IMR-90 (cell line): ENCODE measurements at regions not wholly inside any gene's neighbourhood (a gene's known extent, or its start where the extent isn't known, plus 50 kb on each side); places are given as distances from the start of the nearest gene placed in this dataset.

Experiments used
- ATAC-seq: fragments of 200-7000 bp; cut with Tn5 transposase; 2 replicates; pipeline ENCODE4 v1.9.1; 2020; ENCODE audit warnings: low read depth, mild to moderate bottlenecking, moderate library complexity
- BruUV-seq: library from RNA; stranded (reverse); fragments of 400-500 nt; replicated peaks from 2 replicates; lab custom pipeline; 2021; lab: Mats Ljungman, UMichigan
- CTCF ChIA-PET: fragments of 300-600 bp; formaldehyde crosslinking; extraction: SDS; loops from one replicate; lab custom pipeline; 2021; ENCODE audit warnings: antibody characterized with exemption; lab: Yijun Ruan, JAX
- POLR2A ChIA-PET: fragments of 300-600 bp; sonication (Branson Sonifier 250); formaldehyde crosslinking; loops from one replicate; lab custom pipeline; 2022; ENCODE audit warnings: antibody characterized with exemption; ENCODE audit not compliant: unreplicated experiment; lab: Charles Lee
- DNase-seq: peaks from one replicate; pipeline ENCODE4 v3.0.0; 2013
- H2AFZ ChIP-seq: replicated peaks from 2 replicates; pipeline ENCODE3; 2013; ENCODE audit warnings: low read length, mild to moderate bottlenecking; ENCODE audit not compliant: poor library complexity
- H2AK5ac ChIP-seq: 2 replicates; pipeline ENCODE4 v1.6.1; 2013; ENCODE audit warnings: low read depth, low read length, inconsistent platforms
- H2AK9ac ChIP-seq: replicated peaks from 2 replicates; pipeline ENCODE3; 2013; ENCODE audit warnings: mild to moderate bottlenecking, low read depth, low read length, moderate library complexity; ENCODE audit not compliant: poor library complexity
- H2BK120ac ChIP-seq: 2 replicates; pipeline ENCODE4 v1.6.1; 2013; ENCODE audit warnings: low read depth, low read length, inconsistent platforms
- H2BK15ac ChIP-seq: 3 replicates; pipeline ENCODE4 v1.6.1; 2013; ENCODE audit warnings: low read depth, low read length, inconsistent platforms
- H2BK20ac ChIP-seq: 2 replicates; pipeline ENCODE4 v1.6.1; 2013; ENCODE audit warnings: low read depth, mild to moderate bottlenecking, inconsistent platforms, low read length, moderate library complexity
- H2BK5ac ChIP-seq: 2 replicates; pipeline ENCODE4 v1.6.1; 2013; ENCODE audit warnings: mild to moderate bottlenecking, low read depth, low read length, inconsistent platforms; ENCODE audit not compliant: poor library complexity, severe bottlenecking
- H3K14ac ChIP-seq: replicated peaks from 2 replicates; pipeline ENCODE4 v1.6.1; 2013; ENCODE audit warnings: low read depth, low read length, inconsistent platforms
- H3K18ac ChIP-seq: 2 replicates; pipeline ENCODE4 v1.6.1; 2013; ENCODE audit warnings: low read depth, low read length, control low read depth
- H3K23ac ChIP-seq: 2 replicates; pipeline ENCODE4 v1.6.1; 2013; ENCODE audit warnings: low read depth, low read length, inconsistent platforms
- H3K27ac ChIP-seq: 2 replicates; pipeline ENCODE4 v1.5.1; 2013; ENCODE audit warnings: mild to moderate bottlenecking, control low read depth, low read length; ENCODE audit not compliant: insufficient read depth
- H3K27me3 ChIP-seq: 2 replicates; pipeline ENCODE4 v1.6.1; 2013; ENCODE audit warnings: low read length; ENCODE audit not compliant: control insufficient read depth, insufficient read depth
- H3K36me3 ChIP-seq: 2 replicates; pipeline ENCODE4 v1.6.1; 2013; ENCODE audit warnings: low read length, mixed read lengths; ENCODE audit not compliant: control insufficient read depth, insufficient read depth
- H3K4ac ChIP-seq: 2 replicates; pipeline ENCODE4 v1.6.1; 2013; ENCODE audit warnings: low read depth, low read length, inconsistent platforms
- H3K4me1 ChIP-seq: 2 replicates; pipeline ENCODE4 v1.6.1; 2013; ENCODE audit warnings: low read length, mixed read lengths; ENCODE audit not compliant: control insufficient read depth, insufficient read depth
- H3K4me2 ChIP-seq: 2 replicates; pipeline ENCODE4 v1.6.1; 2013; ENCODE audit warnings: low read depth, mild to moderate bottlenecking, control low read depth, low read length, moderate library complexity
- H3K4me3 ChIP-seq: 2 replicates; pipeline ENCODE4 v1.5.1; 2013; ENCODE audit warnings: low read depth, mild to moderate bottlenecking, control low read depth, low read length, moderate library complexity; ENCODE audit not compliant: insufficient read depth
- H3K56ac ChIP-seq: 2 replicates; pipeline ENCODE4 v1.6.1; 2013; ENCODE audit warnings: low read length, inconsistent platforms; ENCODE audit not compliant: insufficient read depth; ENCODE audit errors: extremely low read depth
- H3K79me1 ChIP-seq, 2 experiments: 2 replicates each; pipeline ENCODE4 v1.6.1; 2013; ENCODE audit warnings: low read length in 2 of 2, inconsistent platforms in 1 of 2, low read depth in 1 of 2
- H3K9ac ChIP-seq: 2 replicates; pipeline ENCODE4 v1.6.1; 2013; ENCODE audit warnings: low read depth, low read length, control low read depth
- H3K9me1 ChIP-seq: 2 replicates; pipeline ENCODE4 v1.6.1; 2013; ENCODE audit warnings: low read length, inconsistent platforms; ENCODE audit not compliant: insufficient read depth
- H3K9me3 ChIP-seq: 2 replicates; pipeline ENCODE4 v1.6.1; 2013; ENCODE audit warnings: low read length; ENCODE audit not compliant: control insufficient read depth, insufficient read depth
- H4K20me1 ChIP-seq: 2 replicates; pipeline ENCODE4 v1.6.1; 2013; ENCODE audit warnings: low read length, inconsistent platforms; ENCODE audit not compliant: insufficient read depth
- H4K5ac ChIP-seq: 2 replicates; pipeline ENCODE4 v1.6.1; 2013; ENCODE audit warnings: mild to moderate bottlenecking, low read depth, low read length, control low read depth
- H4K8ac ChIP-seq, 2 experiments: 2 replicates each; pipeline ENCODE4 v1.6.1; 2013; ENCODE audit warnings: low read depth in 2 of 2, low read length in 2 of 2, control low read depth in 1 of 2, inconsistent platforms in 1 of 2
- H4K91ac ChIP-seq: 2 replicates; pipeline ENCODE4 v1.6.1; 2013; ENCODE audit warnings: low read depth, low read length, inconsistent platforms; ENCODE audit not compliant: insufficient read depth
- BHLHE40 ChIP-seq: fragments of 150-350 bp; IDR thresholded peaks from 2 replicates; pipeline ENCODE4 v1.6.1; 2016; ENCODE audit warnings: mild to moderate bottlenecking, low read depth, low read length
- CTCF ChIP-seq: conservative IDR thresholded peaks from 2 replicates; pipeline ENCODE4 v1.5.1; 2012; ENCODE audit warnings: mild to moderate bottlenecking, low read depth, low read length, improper control_type of control experiment
- ELK1 ChIP-seq: fragments of 150-350 bp; IDR thresholded peaks from 2 replicates; pipeline ENCODE4 v1.6.1; 2016; ENCODE audit warnings: low read depth, mild to moderate bottlenecking, low read length, moderate library complexity, borderline replicate concordance
- MAZ ChIP-seq: IDR thresholded peaks from 2 replicates; pipeline ENCODE4 v1.6.1; 2012; ENCODE audit warnings: low read depth, mild to moderate bottlenecking, low read length, improper control_type of control experiment, moderate library complexity, borderline replicate concordance
- POLR2A ChIP-seq: IDR thresholded peaks from 2 replicates; pipeline ENCODE4 v1.6.1; 2012; ENCODE audit warnings: mild to moderate bottlenecking, low read depth, low read length
- RCOR1 ChIP-seq: IDR thresholded peaks from 2 replicates; pipeline ENCODE4 v1.6.1; 2012; ENCODE audit warnings: mild to moderate bottlenecking, low read length, improper control_type of control experiment; ENCODE audit not compliant: insufficient replicate concordance
- RFX5 ChIP-seq: IDR thresholded peaks from 2 replicates; pipeline ENCODE4 v1.8.0; 2012; ENCODE audit warnings: low read depth, mild to moderate bottlenecking, low read length, moderate library complexity
- SMC3 ChIP-seq: fragments of 150-350 bp; IDR thresholded peaks from 2 replicates; pipeline ENCODE4 v1.6.1; 2016; ENCODE audit warnings: low read depth, mild to moderate bottlenecking, antibody characterized with exemption, low read length, moderate library complexity
- WGBS, 2 experiments: methylation state at CpG; one replicate each; pipeline versions ENCODE4 v1.1.5 to v1.1.7; 2013; ENCODE audit warnings: missing lambda C conversion rate in 2 of 2; ENCODE audit not compliant: insufficient read length in 1 of 2; ENCODE audit errors: extremely low coverage in 2 of 2; 5-methylcytosine and 5-hydroxymethylcytosine counted together
- dilution Hi-C: fragments of 300-500 bp; cut with HindIII; formaldehyde crosslinking; loops from one replicate; pipeline ENCODE4 v1.14.3; 2018; ENCODE audit warnings: low sequenced_read_pairs; ENCODE audit not compliant: unreplicated experiment
- in situ Hi-C: fragments of 300-500 bp; cut with MboI; formaldehyde crosslinking; loops from 3 replicates; pipeline ENCODE4 v1.14.3; 2019; ENCODE audit warnings: low sequenced_read_pairs, inconsistent platforms, mixed read lengths
- intact Hi-C: fragments of 100-400 bp; cut with micrococcal nuclease; formaldehyde crosslinking; loops from 2 replicates; pipeline ENCODE4 v1.10.0; 2022

- no peak overlapping the region for H3K56ac ChIP-seq
- H3K27ac ChIP-seq, result no peak overlapping the region
- H3K9me3 ChIP-seq, result no peaks in the 10 kb centered on the region
- no peak overlapping the region for H3K9ac ChIP-seq
- no peak overlapping the region for H4K8ac ChIP-seq
- H3K4me3 ChIP-seq, result no peak overlapping the region
- dilution Hi-C loops (no loop called here), in situ Hi-C loops (no loop called here), intact Hi-C loops (no loop called here)
- no peak overlapping the region for H2AK5ac ChIP-seq
- no peaks in the 10 kb centered on the region for H3K9me1 ChIP-seq
- ATAC-seq (no peak), DNase-seq (no peak)
- no peak overlapping the region for H4K91ac ChIP-seq
- no peaks in the 10 kb centered on the region for H3K27me3 ChIP-seq
- no peak overlapping the region for H3K14ac ChIP-seq
- H2AFZ ChIP-seq, result no peak overlapping the region
- no peaks in the 10 kb centered on the region for H3K36me3 ChIP-seq
- H2BK20ac ChIP-seq, result no peak overlapping the region
- POLR2A ChIA-PET, result no interaction called here
- H4K5ac ChIP-seq, result no peak overlapping the region
- H2BK15ac ChIP-seq, result no peak overlapping the region
- no peak overlapping the region for H3K23ac ChIP-seq
- CTCF ChIA-PET, result no interaction called here
- H2BK120ac ChIP-seq, result no peak overlapping the region
- H3K18ac ChIP-seq, result no peak overlapping the region
- TF ChIP-seq ELK1, result no peak
- TF ChIP-seq RCOR1, result no peak
- no peak for TF ChIP-seq POLR2A
- TF ChIP-seq BHLHE40, result no peak
- no peak for TF ChIP-seq MAZ
- TF ChIP-seq RFX5, result no peak
- no peak for TF ChIP-seq CTCF
- TF ChIP-seq SMC3, result no peak
- no peak overlapping the region for H2BK5ac ChIP-seq
- H3K4ac ChIP-seq, result no peak overlapping the region
- H4K20me1 ChIP-seq, result no peaks in the 10 kb centered on the region
- H3K79me1 ChIP-seq, result no peaks in the 10 kb centered on the region
- H3K4me2 ChIP-seq, result no peak overlapping the region
- no peak overlapping the region for H2AK9ac ChIP-seq
- BruUV-seq, result no TSS peak
- no peaks in the 10 kb centered on the region for H3K4me1 ChIP-seq
- WGBS, 2 experiments, result no CpG with 5 or more reads among the region's 2 CpGs
Measured at GRCh38 chr5:2049876-2050275, 167.2 kb upstream of the IRX4 start.
